ENCODE measurements at regions not wholly inside any gene's neighbourhood (a gene's known extent, or its start where the extent isn't known, plus 50 kb on each side); places are given as distances from the start of the nearest gene placed in this dataset.

- no peak overlapping the region for H3K14ac ChIP-seq (replicated peaks; ENCODE audit: low read depth, low read length)
- no peak overlapping the region for H2AFZ ChIP-seq (replicated peaks; ENCODE audit: low read length, poor library complexity)
- no peak overlapping the region for H2AK9ac ChIP-seq (replicated peaks; ENCODE audit: low read depth, low read length, poor library complexity)
- H2BK5ac ChIP-seq (ENCODE audit: low read depth, low read length, poor library complexity, severe bottlenecking): no peak overlapping the region
- dilution Hi-C loops (cut with HindIII; ENCODE audit: low sequenced_read_pairs, unreplicated experiment) (no loop called here), in situ Hi-C loops (cut with MboI; ENCODE audit: low sequenced_read_pairs) (no loop called here), intact Hi-C loops (cut with micrococcal nuclease) (no loop called here)
- TF ChIP-seq RAD21 (IDR thresholded peaks at IDR 0.05; ENCODE audit: low read length) (no peak), USF2 (IDR thresholded peaks at IDR 0.05; ENCODE audit: low read depth, low read length) (no peak), POLR2A (IDR thresholded peaks at IDR 0.05; ENCODE audit: low read depth, low read length) (no peak), FOS (IDR thresholded peaks at IDR 0.05; ENCODE audit: low read depth, low read length) (no peak), MAFK (IDR thresholded peaks at IDR 0.05; ENCODE audit: low read depth, low read length) (no peak), RFX5 (IDR thresholded peaks at IDR 0.05; ENCODE audit: low read depth, low read length) (no peak), CHD1 (IDR thresholded peaks at IDR 0.05; ENCODE audit: low read depth, low read length) (no peak), NFE2L2 (IDR thresholded peaks at IDR 0.05; ENCODE audit: low read depth, low read length) (no peak), ELK1 (IDR thresholded peaks at IDR 0.05; ENCODE audit: borderline replicate concordance, low read depth, low read length) (no peak), MAZ (IDR thresholded peaks at IDR 0.05; ENCODE audit: borderline replicate concordance, low read depth, low read length) (no peak), RCOR1 (IDR thresholded peaks at IDR 0.05; ENCODE audit: insufficient replicate concordance, low read length) (no peak)
- H2AK5ac ChIP-seq (ENCODE audit: low read depth, low read length): no peak overlapping the region
- POLR2A ChIA-PET (ENCODE audit: unreplicated experiment): no interaction called here
- H2BK15ac ChIP-seq (ENCODE audit: low read depth, low read length): no peak overlapping the region
- DNase-seq (no peak), ATAC-seq (ENCODE audit: low read depth) (no peak)
- H4K8ac ChIP-seq (ENCODE audit: low read depth in 2 of 2, low read length in 2 of 2): no peak overlapping the region
- no peak overlapping the region for H3K4ac ChIP-seq (ENCODE audit: low read depth, low read length)
- no CpG with 5 or more reads among the region's 6 CpGs for WGBS, 2 experiments (ENCODE audit: extremely low coverage in 2 of 2, insufficient read length in 1 of 2)
- H2BK120ac ChIP-seq (ENCODE audit: low read depth, low read length): no peak overlapping the region
- no peak overlapping the region for H3K56ac ChIP-seq (ENCODE audit: extremely low read depth, insufficient read depth, low read length)
- no peak overlapping the region for H3K4me3 ChIP-seq (ENCODE audit: insufficient read depth, low read depth, low read length)
- H4K20me1 ChIP-seq (ENCODE audit: insufficient read depth, low read length): no peaks in the 10 kb centered on the region
- BruUV-seq (replicated peaks): no TSS peak
- no peaks in the 10 kb centered on the region for H3K36me3 ChIP-seq (ENCODE audit: control insufficient read depth, insufficient read depth, low read length)
- H3K79me1 ChIP-seq (ENCODE audit: low read depth in 1 of 2, low read length in 2 of 2): no peaks in the 10 kb centered on the region
- no peak overlapping the region for H3K27ac ChIP-seq (ENCODE audit: insufficient read depth, low read length)
- H2BK20ac ChIP-seq (ENCODE audit: low read depth, low read length): no peak overlapping the region
- CTCF ChIA-PET: interaction anchor here (0.6 kb wide), 1 partner anchor 282 kb away, joined by 5 read pairs; no protein-coding TSS in a partner anchor
- H3K9ac ChIP-seq (ENCODE audit: low read depth, low read length): no peak overlapping the region
- H4K5ac ChIP-seq (ENCODE audit: low read depth, low read length): no peak overlapping the region
- H3K23ac ChIP-seq (ENCODE audit: low read depth, low read length): no peak overlapping the region
- no peak overlapping the region for H4K91ac ChIP-seq (ENCODE audit: insufficient read depth, low read depth, low read length)
- no peaks in the 10 kb centered on the region for H3K27me3 ChIP-seq (ENCODE audit: control insufficient read depth, insufficient read depth, low read length)
- H3K18ac ChIP-seq (ENCODE audit: low read depth, low read length): no peak overlapping the region
- no peak overlapping the region for H3K4me2 ChIP-seq (ENCODE audit: low read depth, low read length)
- H3K9me3 ChIP-seq (ENCODE audit: control insufficient read depth, insufficient read depth, low read length): no peaks in the 10 kb centered on the region
- H3K9me1 ChIP-seq (ENCODE audit: insufficient read depth, low read length): 0 out of 2 replicates have a peak, but pooled peaks cover 3% of the 10 kb centered on the region
- no peaks in the 10 kb centered on the region for H3K4me1 ChIP-seq (ENCODE audit: control insufficient read depth, insufficient read depth, low read length)
Measured at GRCh38 chr4:181752516-181752915, 490.7 kb upstream of the TENM3 start.

Data from IMR-90 (cell line).